Thyroid gland (tissue), 4 donors: ENCODE measurements at regions not wholly inside any gene's neighbourhood (a gene's known extent, or its start where the extent isn't known, plus 50 kb on each side); places are given as distances from the start of the nearest gene placed in this dataset.

ENCODE experiments used
- POLR2A ChIP-seq, 2 donors: fragments of 450-650 bp; IDR thresholded peaks; one replicate each; pipeline ENCODE4 v1.6.1; 2017; ENCODE audit warnings: antibody characterized with exemption in 2 of 2, mild to moderate bottlenecking in 2 of 2, moderate library complexity in 1 of 2
- TF ChIP-seq, protein P1 (sequence below), 6 experiments: fragments of 200-600 bp in 3 of 6; fragments of 450-650 bp in 3 of 6; sonication (generic) in 3 of 6; IDR thresholded peaks; one replicate each; pipeline ENCODE4 v1.5.1; 2016 to 2019; ENCODE audit warnings: antibody characterized with exemption in 6 of 6, mild to moderate bottlenecking in 2 of 6, inconsistent platforms in 1 of 6, moderate library complexity in 1 of 6

DNA sequence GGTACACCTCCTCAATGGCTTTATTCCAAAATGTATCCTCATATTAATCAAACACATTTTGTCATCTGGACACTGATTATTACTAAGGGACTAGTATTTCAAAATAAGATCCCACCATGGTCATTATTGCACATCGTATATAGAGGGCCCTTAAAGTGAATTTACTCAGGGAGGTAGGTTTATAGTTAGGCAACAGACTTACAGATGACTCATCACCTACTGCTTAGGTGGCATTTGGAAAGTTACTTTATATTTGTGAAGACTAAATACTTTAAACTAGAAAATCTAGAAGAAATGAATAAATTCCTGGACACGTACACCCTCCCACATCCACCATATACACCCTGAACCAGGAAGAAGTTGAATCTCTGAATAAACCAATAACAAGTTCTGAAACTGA is 353.0 kb downstream of the KCTD12 start:
- TF ChIP-seq, protein P1, sequence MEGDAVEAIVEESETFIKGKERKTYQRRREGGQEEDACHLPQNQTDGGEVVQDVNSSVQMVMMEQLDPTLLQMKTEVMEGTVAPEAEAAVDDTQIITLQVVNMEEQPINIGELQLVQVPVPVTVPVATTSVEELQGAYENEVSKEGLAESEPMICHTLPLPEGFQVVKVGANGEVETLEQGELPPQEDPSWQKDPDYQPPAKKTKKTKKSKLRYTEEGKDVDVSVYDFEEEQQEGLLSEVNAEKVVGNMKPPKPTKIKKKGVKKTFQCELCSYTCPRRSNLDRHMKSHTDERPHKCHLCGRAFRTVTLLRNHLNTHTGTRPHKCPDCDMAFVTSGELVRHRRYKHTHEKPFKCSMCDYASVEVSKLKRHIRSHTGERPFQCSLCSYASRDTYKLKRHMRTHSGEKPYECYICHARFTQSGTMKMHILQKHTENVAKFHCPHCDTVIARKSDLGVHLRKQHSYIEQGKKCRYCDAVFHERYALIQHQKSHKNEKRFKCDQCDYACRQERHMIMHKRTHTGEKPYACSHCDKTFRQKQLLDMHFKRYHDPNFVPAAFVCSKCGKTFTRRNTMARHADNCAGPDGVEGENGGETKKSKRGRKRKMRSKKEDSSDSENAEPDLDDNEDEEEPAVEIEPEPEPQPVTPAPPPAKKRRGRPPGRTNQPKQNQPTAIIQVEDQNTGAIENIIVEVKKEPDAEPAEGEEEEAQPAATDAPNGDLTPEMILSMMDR (IDR thresholded peaks at IDR 0.05): no peak
- TF ChIP-seq POLR2A (IDR thresholded peaks at IDR 0.05): no peak
